ENCODE measurements at regions not wholly inside any gene's neighbourhood (a gene's known extent, or its start where the extent isn't known, plus 50 kb on each side); places are given as distances from the start of the nearest gene placed in this dataset.

- Histone ChIP-seq H3F3A (ENCODE audit: insufficient read depth, low read depth) (no peaks in the 10 kb centered on the region), H3K36me3 (ENCODE audit: low read depth) (no peaks in the 10 kb centered on the region), H2AFZ (no peak overlapping the region), H3K4me1 (replicated peaks; ENCODE audit: insufficient read depth) (no peaks in the 10 kb centered on the region), H3K79me2 (ENCODE audit: low read depth) (no peaks in the 10 kb centered on the region), H3K4me3 (no peak overlapping the region), H4K20me1 (ENCODE audit: insufficient read depth) (no peaks in the 10 kb centered on the region), H3K9me3 (ENCODE audit: insufficient read depth, low read depth) (no peaks in the 10 kb centered on the region), H3K4me2 (no peak overlapping the region), H3K27me3 (ENCODE audit: insufficient read depth, low read depth) (peaks cover 79% of the 10 kb centered on the region), H3K27ac (no peak overlapping the region), H3K9me2 (ENCODE audit: insufficient read depth) (no peaks in the 10 kb centered on the region)
- intact Hi-C loops (cut with micrococcal nuclease; ENCODE audit: unreplicated experiment) = no loop called here
- CTCF ChIA-PET = no interaction called here
- no peak for DNase-seq
- POLR2A ChIA-PET (ENCODE audit: unreplicated experiment) = no interaction called here
- no peak for TF ChIP-seq CTCF (conservative IDR thresholded peaks at IDR 0.05)
- no peak for TF ChIP-seq EZH2 (IDR thresholded peaks at IDR 0.05; ENCODE audit: low read depth)
- no TSS peak for BruUV-seq (replicated peaks)
These were observed 403.3 kb upstream of the TNRC6C start for GRCh38 chr17:77555121-77555591.

DNA sequence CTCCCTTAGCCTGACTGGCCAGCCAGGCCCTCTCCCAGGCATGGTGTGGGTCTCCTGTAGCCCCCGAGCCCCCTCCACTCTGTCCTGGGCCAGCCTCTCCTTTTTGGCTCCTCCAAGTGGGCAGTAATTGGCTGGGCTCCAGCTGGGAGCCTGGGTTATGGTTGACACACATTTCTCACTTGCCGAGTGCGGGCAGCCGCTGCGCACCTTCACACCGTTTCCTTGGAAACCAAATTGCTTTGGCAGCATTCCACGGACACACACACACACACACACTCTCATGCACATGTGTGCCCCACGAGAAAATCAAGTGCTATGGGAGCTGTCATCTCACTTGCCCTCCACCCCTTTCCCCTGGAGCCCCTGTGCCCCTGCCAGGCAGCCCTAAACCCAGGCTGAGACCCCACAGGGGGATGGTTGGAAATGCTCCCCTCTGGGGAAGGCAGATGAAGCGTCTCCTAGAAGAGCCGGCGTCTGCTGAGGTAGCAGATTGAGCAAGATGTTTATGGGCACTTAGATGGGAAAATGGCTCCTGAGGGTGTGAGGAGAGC lies 402.7 kb upstream of the TNRC6C start:
- H2AFZ ChIP-seq = no peak overlapping the region
- peaks cover 81% of the 10 kb centered on the region for H3K27me3 ChIP-seq (ENCODE audit: insufficient read depth, low read depth)
- no peak for DNase-seq
- no peak overlapping the region for H3K4me3 ChIP-seq
- no peaks in the 10 kb centered on the region for H3K9me3 ChIP-seq (ENCODE audit: insufficient read depth, low read depth)
- POLR2A ChIA-PET (ENCODE audit: unreplicated experiment) = no interaction called here
- no peaks in the 10 kb centered on the region for H3K36me3 ChIP-seq (ENCODE audit: low read depth)
- no peak overlapping the region for H3K27ac ChIP-seq
- CTCF ChIA-PET = no interaction called here
- H3F3A ChIP-seq (ENCODE audit: insufficient read depth, low read depth) = no peaks in the 10 kb centered on the region
- no peak overlapping the region for H3K4me2 ChIP-seq
- intact Hi-C loops (cut with micrococcal nuclease; ENCODE audit: unreplicated experiment) = no loop called here
- no peak for TF ChIP-seq CTCF (conservative IDR thresholded peaks at IDR 0.05)
- TF ChIP-seq EZH2 (IDR thresholded peaks at IDR 0.05; ENCODE audit: low read depth) = no peak
- H3K79me2 ChIP-seq (ENCODE audit: low read depth) = no peaks in the 10 kb centered on the region
- no peaks in the 10 kb centered on the region for H3K4me1 ChIP-seq (replicated peaks; ENCODE audit: insufficient read depth)
- H4K20me1 ChIP-seq (ENCODE audit: insufficient read depth) = no peaks in the 10 kb centered on the region
- no TSS peak for BruUV-seq (replicated peaks)
- H3K9me2 ChIP-seq (ENCODE audit: insufficient read depth) = no peaks in the 10 kb centered on the region

DNA sequence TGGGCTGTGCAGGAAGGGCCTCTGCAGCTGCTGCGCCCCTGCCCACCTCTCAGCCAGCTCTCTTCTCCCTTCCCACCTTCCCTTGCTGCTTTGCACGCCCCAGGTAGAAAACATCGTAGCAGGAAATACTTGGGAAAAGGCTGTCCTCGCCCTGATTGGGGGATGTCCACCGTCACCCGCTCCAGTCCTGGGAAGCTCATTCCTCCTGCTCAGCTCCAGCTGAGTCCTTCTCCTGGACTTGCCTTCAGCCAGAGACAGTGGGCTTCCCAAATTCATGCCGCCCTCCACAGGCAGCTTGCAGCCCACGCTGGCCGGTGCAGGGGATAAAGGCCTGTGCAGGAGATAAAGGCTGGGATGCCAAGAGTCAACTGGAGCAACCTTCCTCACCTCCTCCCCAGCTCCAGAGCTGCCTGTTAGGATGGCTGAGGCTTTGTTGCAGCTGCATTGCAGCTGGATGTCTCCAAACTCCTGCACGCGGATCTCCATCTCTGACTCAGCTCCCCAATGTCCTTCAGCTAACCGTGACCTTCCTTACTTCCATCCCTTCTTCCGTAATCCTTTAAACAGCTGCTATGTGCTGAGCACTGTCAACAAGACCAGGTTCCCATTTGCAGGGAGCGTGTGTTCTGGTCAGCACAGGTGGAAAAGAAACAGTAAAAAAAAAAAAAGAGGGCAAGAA lies 402.0 kb upstream of the TNRC6C start:
- ChIA-PET CTCF (no interaction called here), POLR2A (ENCODE audit: unreplicated experiment) (no interaction called here)
- H3K9me2 ChIP-seq (ENCODE audit: insufficient read depth) = no peaks in the 10 kb centered on the region
- no peaks in the 10 kb centered on the region for H4K20me1 ChIP-seq (ENCODE audit: insufficient read depth)
- no peaks in the 10 kb centered on the region for H3F3A ChIP-seq (ENCODE audit: insufficient read depth, low read depth)
- no peaks in the 10 kb centered on the region for H3K79me2 ChIP-seq (ENCODE audit: low read depth)
- no peaks in the 10 kb centered on the region for H3K9me3 ChIP-seq (ENCODE audit: insufficient read depth, low read depth)
- no peak overlapping the region for H3K4me2 ChIP-seq
- no peak overlapping the region for H2AFZ ChIP-seq
- no TSS peak for BruUV-seq (replicated peaks)
- no peak for DNase-seq
- H3K27me3 ChIP-seq (ENCODE audit: insufficient read depth, low read depth) = peaks cover 75% of the 10 kb centered on the region
- H3K36me3 ChIP-seq (ENCODE audit: low read depth) = no peaks in the 10 kb centered on the region
- TF ChIP-seq CTCF (conservative IDR thresholded peaks at IDR 0.05) = no peak
- no peak for TF ChIP-seq EZH2 (IDR thresholded peaks at IDR 0.05; ENCODE audit: low read depth)
- no peaks in the 10 kb centered on the region for H3K4me1 ChIP-seq (replicated peaks; ENCODE audit: insufficient read depth)
- no peak overlapping the region for H3K27ac ChIP-seq
- intact Hi-C loops (cut with micrococcal nuclease; ENCODE audit: unreplicated experiment) = no loop called here
- H3K4me3 ChIP-seq = no peak overlapping the region
